Tongue (tissue), 1 donor: ENCODE measurements at regions not wholly inside any gene's neighbourhood (a gene's known extent, or its start where the extent isn't known, plus 50 kb on each side); places are given as distances from the start of the nearest gene placed in this dataset.
"Not testable (repeated sequence)": the region's sequence is repeated elsewhere in the genome, so short reads cannot be mapped to it uniquely, and the experiment has no call there.

Experiments
- DNase-seq: peaks from one replicate; pipeline ENCODE4 v3.0.0-alpha.2; 2015

GRCh38 chr22:49676230-49676629 lies 151.4 kb downstream of the BRD1 start:
- no peak for DNase-seq

- no peak for DNase-seq
Measured at GRCh38 chr22:49674479-49675050, 153.1 kb downstream of the BRD1 start.

GRCh38 chr22:49673048-49673447 lies 154.6 kb downstream of the BRD1 start:
- DNase-seq: no peak

GRCh38 chr22:49672014-49672516 lies 155.6 kb downstream of the BRD1 start:
- DNase-seq: peak; percentile 44

GRCh38 chr22:49671331-49672013 lies 156.2 kb downstream of the BRD1 start:
- no peak for DNase-seq

- peak; percentile 71 for DNase-seq
Measured at GRCh38 chr22:49670456-49671330, 157.0 kb downstream of the BRD1 start.

GRCh38 chr22:49669969-49670455 lies 157.7 kb downstream of the BRD1 start:
- not testable (repeated sequence) for DNase-seq

- DNase-seq: not testable (repeated sequence)
Measured at GRCh38 chr22:49669427-49669968, 158.2 kb downstream of the BRD1 start.

- no peak for DNase-seq
Measured at GRCh38 chr22:49668402-49668801, 159.3 kb downstream of the BRD1 start.

GRCh38 chr22:49667236-49667635 lies 160.4 kb downstream of the BRD1 start:
- no peak for DNase-seq

- DNase-seq: no peak
Measured at GRCh38 chr22:49666146-49666809, 161.4 kb downstream of the BRD1 start.

- DNase-seq: no peak
Measured at GRCh38 chr22:49664891-49665290, 162.8 kb downstream of the BRD1 start.

GRCh38 chr22:49664371-49664881 lies 163.2 kb downstream of the BRD1 start:
- DNase-seq: no peak

- DNase-seq: no peak
Measured at GRCh38 chr22:49663823-49664222, 163.8 kb downstream of the BRD1 start.

GRCh38 chr22:49663311-49663711 lies 164.4 kb downstream of the BRD1 start:
- DNase-seq: no peak

GRCh38 chr22:49662681-49663080 lies 165.0 kb downstream of the BRD1 start:
- DNase-seq: no peak

GRCh38 chr22:49660794-49661781 lies 166.6 kb downstream of the BRD1 start:
- DNase-seq: no peak

GRCh38 chr22:49660321-49660720 lies 167.4 kb downstream of the BRD1 start:
- DNase-seq: no peak

- DNase-seq: no peak
Measured at GRCh38 chr22:49659924-49660315, 167.8 kb downstream of the BRD1 start.

- peak; percentile 24 for DNase-seq
Measured at GRCh38 chr22:49659281-49659923, 168.3 kb downstream of the BRD1 start.
